PC-9 (cell line): ENCODE measurements at regions not wholly inside any gene's neighbourhood (a gene's known extent, or its start where the extent isn't known, plus 50 kb on each side); places are given as distances from the start of the nearest gene placed in this dataset.

Source experiments
- BruUV-seq: library from RNA; stranded (reverse); fragments of 400-500 nt; replicated peaks from 2 replicates; lab custom pipeline; 2021; lab: Mats Ljungman, UMichigan
- CTCF ChIA-PET: fragments of 300-600 bp; sonication (Branson Sonifier 250); formaldehyde crosslinking; loops from one replicate; lab custom pipeline; 2022; ENCODE audit warnings: antibody characterized with exemption; lab: Charles Lee
- POLR2A ChIA-PET: fragments of 300-600 bp; sonication (Branson Sonifier 250); formaldehyde crosslinking; loops from one replicate; lab custom pipeline; 2022; ENCODE audit warnings: antibody characterized with exemption; ENCODE audit not compliant: unreplicated experiment; lab: Charles Lee
- DNase-seq, 2 experiments: peaks; one replicate each; pipeline versions ENCODE4 v3.0.0 to v3.0.0-alpha.2; 2015 to 2022; ENCODE audit warnings: mixed read lengths in 1 of 2
- H2AFZ ChIP-seq: fragments of 200-600 bp; sonication (generic); 2 replicates; pipeline ENCODE4 v1.8.1; 2017; ENCODE audit warnings: antibody characterized with exemption
- H3F3A ChIP-seq: fragments of 200-600 bp; sonication (generic); 2 replicates; pipeline ENCODE4 v1.8.1; 2017; ENCODE audit warnings: antibody characterized with exemption, mild to moderate bottlenecking, low read depth; ENCODE audit not compliant: insufficient read depth
- H3K27ac ChIP-seq: fragments of 200-600 bp; sonication (generic); 2 replicates; pipeline ENCODE4 v1.6.1; 2016; ENCODE audit warnings: mixed run types
- H3K27me3 ChIP-seq: fragments of 200-600 bp; sonication (generic); 2 replicates; pipeline ENCODE4 v1.6.1; 2016; ENCODE audit warnings: low read depth, mixed run types; ENCODE audit not compliant: insufficient read depth
- H3K36me3 ChIP-seq: fragments of 200-600 bp; sonication (generic); 2 replicates; pipeline ENCODE4 v1.6.1; 2016; ENCODE audit warnings: low read depth, mixed run types
- H3K4me1 ChIP-seq: fragments of 200-600 bp; sonication (generic); replicated peaks from 2 replicates; pipeline ENCODE4 v1.6.1; 2016; ENCODE audit warnings: mixed run types; ENCODE audit not compliant: insufficient read depth
- H3K4me2 ChIP-seq: fragments of 200-600 bp; sonication (generic); 2 replicates; pipeline ENCODE4 v1.6.1; 2017; ENCODE audit warnings: mixed run types
- H3K4me3 ChIP-seq: fragments of 200-600 bp; sonication (generic); 2 replicates; pipeline ENCODE4 v1.6.1; 2016; ENCODE audit warnings: mixed run types
- H3K79me2 ChIP-seq: fragments of 200-600 bp; sonication (generic); 2 replicates; pipeline ENCODE4 v1.6.1; 2017; ENCODE audit warnings: low read depth, mixed run types
- H3K9me2 ChIP-seq: fragments of 200-600 bp; sonication (generic); 2 replicates; pipeline ENCODE4 v1.8.1; 2017; ENCODE audit warnings: mild to moderate bottlenecking; ENCODE audit not compliant: insufficient read depth
- H3K9me3 ChIP-seq: fragments of 200-600 bp; sonication (generic); 2 replicates; pipeline ENCODE4 v1.8.1; 2016; ENCODE audit warnings: low read depth; ENCODE audit not compliant: insufficient read depth
- H4K20me1 ChIP-seq: fragments of 200-600 bp; sonication (generic); 2 replicates; pipeline ENCODE4 v1.8.1; 2017; ENCODE audit not compliant: insufficient read depth
- EZH2 ChIP-seq: fragments of 200-600 bp; sonication (generic); IDR thresholded peaks from 2 replicates; pipeline ENCODE4 v1.8.0; 2017; ENCODE audit warnings: antibody characterized with exemption, low read depth
- intact Hi-C: fragments of 100-400 bp; cut with micrococcal nuclease; formaldehyde crosslinking; loops from one replicate; pipeline ENCODE4 v1.10.0; 2022; ENCODE audit not compliant: unreplicated experiment
- TF ChIP-seq, protein P1 (sequence below): fragments of 200-600 bp; sonication (generic); conservative IDR thresholded peaks from 2 replicates; pipeline ENCODE4 v1.6.1; 2017; ENCODE audit warnings: mixed run types, antibody characterized with exemption, mild to moderate bottlenecking, moderate library complexity

DNA sequence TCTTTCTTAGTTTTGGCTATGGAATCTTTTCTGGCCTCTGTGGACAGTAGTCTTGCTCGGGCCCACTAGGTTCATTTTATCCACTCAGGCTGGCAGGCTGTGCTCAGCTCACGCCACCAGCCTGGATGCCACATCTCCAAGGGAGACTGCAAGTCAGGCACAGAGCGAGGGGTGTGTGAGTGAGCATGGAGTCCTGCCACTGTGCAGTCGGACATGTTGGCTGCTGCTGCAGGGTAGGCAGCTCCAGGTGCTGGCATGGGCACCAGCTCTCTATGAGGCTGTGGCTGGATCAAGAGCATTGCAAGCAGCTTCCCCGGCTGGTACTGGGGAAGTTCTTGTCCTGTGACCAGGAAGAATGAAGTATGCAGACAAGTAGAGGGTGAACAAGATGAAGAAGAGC is 158.9 kb downstream of the PCTP start:
- ChIA-PET POLR2A (no interaction called here), CTCF (no interaction called here)
- no peak overlapping the region for H2AFZ ChIP-seq
- no peaks in the 10 kb centered on the region for H3K9me3 ChIP-seq
- no peaks in the 10 kb centered on the region for H3K79me2 ChIP-seq
- no peak for DNase-seq
- no peaks in the 10 kb centered on the region for H4K20me1 ChIP-seq
- no peak overlapping the region for H3K4me3 ChIP-seq
- H3K36me3 ChIP-seq: no peaks in the 10 kb centered on the region
- no peak overlapping the region for H3K4me2 ChIP-seq
- H3K27ac ChIP-seq: no peak overlapping the region
- intact Hi-C loops: no loop called here
- H3K9me2 ChIP-seq: no peaks in the 10 kb centered on the region
- TF ChIP-seq, protein P1, sequence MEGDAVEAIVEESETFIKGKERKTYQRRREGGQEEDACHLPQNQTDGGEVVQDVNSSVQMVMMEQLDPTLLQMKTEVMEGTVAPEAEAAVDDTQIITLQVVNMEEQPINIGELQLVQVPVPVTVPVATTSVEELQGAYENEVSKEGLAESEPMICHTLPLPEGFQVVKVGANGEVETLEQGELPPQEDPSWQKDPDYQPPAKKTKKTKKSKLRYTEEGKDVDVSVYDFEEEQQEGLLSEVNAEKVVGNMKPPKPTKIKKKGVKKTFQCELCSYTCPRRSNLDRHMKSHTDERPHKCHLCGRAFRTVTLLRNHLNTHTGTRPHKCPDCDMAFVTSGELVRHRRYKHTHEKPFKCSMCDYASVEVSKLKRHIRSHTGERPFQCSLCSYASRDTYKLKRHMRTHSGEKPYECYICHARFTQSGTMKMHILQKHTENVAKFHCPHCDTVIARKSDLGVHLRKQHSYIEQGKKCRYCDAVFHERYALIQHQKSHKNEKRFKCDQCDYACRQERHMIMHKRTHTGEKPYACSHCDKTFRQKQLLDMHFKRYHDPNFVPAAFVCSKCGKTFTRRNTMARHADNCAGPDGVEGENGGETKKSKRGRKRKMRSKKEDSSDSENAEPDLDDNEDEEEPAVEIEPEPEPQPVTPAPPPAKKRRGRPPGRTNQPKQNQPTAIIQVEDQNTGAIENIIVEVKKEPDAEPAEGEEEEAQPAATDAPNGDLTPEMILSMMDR: no peak
- TF ChIP-seq EZH2: no peak
- no TSS peak for BruUV-seq
- H3K27me3 ChIP-seq: no peaks in the 10 kb centered on the region
- no peaks in the 10 kb centered on the region for H3K4me1 ChIP-seq
- H3F3A ChIP-seq: no peaks in the 10 kb centered on the region

DNA sequence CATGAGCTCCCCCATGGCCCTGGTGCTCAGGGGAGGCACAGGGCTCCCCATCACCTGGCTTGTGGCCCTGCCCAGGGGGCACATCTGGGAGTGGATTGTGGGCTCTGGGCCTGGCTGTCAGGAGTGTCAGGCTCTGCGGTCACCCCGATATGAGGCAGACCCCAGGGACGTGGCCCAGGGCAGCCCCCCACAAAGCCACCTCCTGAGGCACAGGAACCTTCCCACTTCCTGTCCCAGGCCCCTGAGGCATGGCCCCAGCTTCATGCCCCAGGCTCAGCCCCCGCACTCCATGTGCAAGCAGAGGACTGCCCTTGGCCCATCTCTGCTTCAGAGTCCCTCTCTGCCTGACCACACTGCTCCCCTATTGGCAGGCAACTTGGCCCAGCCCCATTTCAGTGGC is 160.3 kb downstream of the PCTP start:
- Histone ChIP-seq H3K4me2 (no peak overlapping the region), H3K4me1 (no peaks in the 10 kb centered on the region), H3K9me2 (no peaks in the 10 kb centered on the region), H2AFZ (no peak overlapping the region), H3K27me3 (no peaks in the 10 kb centered on the region), H3K79me2 (no peaks in the 10 kb centered on the region), H3K27ac (no peak overlapping the region), H3K9me3 (no peaks in the 10 kb centered on the region), H3F3A (no peaks in the 10 kb centered on the region), H3K36me3 (no peaks in the 10 kb centered on the region), H3K4me3 (no peak overlapping the region), H4K20me1 (no peaks in the 10 kb centered on the region)
- no peak for DNase-seq
- intact Hi-C loops: no loop called here
- ChIA-PET POLR2A (no interaction called here), CTCF (no interaction called here)
- TF ChIP-seq, protein P1: no peak
- TF ChIP-seq EZH2: no peak
- BruUV-seq: no TSS peak

DNA sequence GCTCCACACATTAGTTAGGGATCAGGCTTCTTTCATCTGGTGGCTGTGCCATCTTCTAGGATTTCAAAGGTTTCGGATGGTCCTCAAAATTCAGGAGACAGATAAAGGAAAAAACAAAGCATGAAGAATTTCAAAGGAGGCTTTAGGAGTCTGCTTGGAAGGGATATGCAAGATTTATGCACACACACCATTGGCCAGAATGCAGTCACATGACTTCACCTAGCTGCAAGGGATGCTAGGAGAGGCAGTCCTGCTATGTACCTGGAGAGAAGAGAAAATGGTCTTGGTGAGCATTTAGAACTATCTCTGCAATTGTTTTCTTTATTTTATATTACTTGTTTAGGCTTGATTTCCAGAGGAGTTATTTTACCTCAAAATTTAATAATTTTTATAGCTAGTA is 174.6 kb downstream of the PCTP start:
- H3K4me3 ChIP-seq: no peak overlapping the region
- POLR2A ChIA-PET: no interaction called here
- TF ChIP-seq EZH2: no peak
- TF ChIP-seq, protein P1: no peak
- H3K36me3 ChIP-seq: no peaks in the 10 kb centered on the region
- no peaks in the 10 kb centered on the region for H3K9me3 ChIP-seq
- H3K4me1 ChIP-seq: no peaks in the 10 kb centered on the region
- H4K20me1 ChIP-seq: no peaks in the 10 kb centered on the region
- BruUV-seq: no TSS peak
- no peaks in the 10 kb centered on the region for H3K79me2 ChIP-seq
- H3K9me2 ChIP-seq: no peaks in the 10 kb centered on the region
- intact Hi-C loops: no loop called here
- no peak overlapping the region for H3K4me2 ChIP-seq
- no peak overlapping the region for H3K27ac ChIP-seq
- H2AFZ ChIP-seq: no peak overlapping the region
- no peaks in the 10 kb centered on the region for H3F3A ChIP-seq
- no peaks in the 10 kb centered on the region for H3K27me3 ChIP-seq
- no peak for DNase-seq
- CTCF ChIA-PET: no interaction called here
